Muscle of leg (tissue), 3 donors: ENCODE measurements at regions not wholly inside any gene's neighbourhood (a gene's known extent, or its start where the extent isn't known, plus 50 kb on each side); places are given as distances from the start of the nearest gene placed in this dataset.

Experiments
- DNase-seq: peaks from one replicate; pipeline ENCODE4 v3.0.0; 2013
- H3K27ac ChIP-seq: one replicate; pipeline ENCODE4 v1.5.1; 2013; ENCODE audit warnings: mild to moderate bottlenecking, low read length, control low read depth
- H3K27me3 ChIP-seq: one replicate; pipeline ENCODE4 v1.6.1; 2013; ENCODE audit warnings: low read length; ENCODE audit not compliant: control insufficient read depth, insufficient read depth
- H3K36me3 ChIP-seq: one replicate; pipeline ENCODE4 v1.6.1; 2013; ENCODE audit warnings: low read length; ENCODE audit not compliant: control insufficient read depth, insufficient read depth
- H3K4me1 ChIP-seq: one replicate; pipeline ENCODE4 v1.6.1; 2013; ENCODE audit warnings: low read length; ENCODE audit not compliant: control insufficient read depth, insufficient read depth
- H3K4me3 ChIP-seq: one replicate; pipeline ENCODE4 v1.5.1; 2013; ENCODE audit warnings: low read length, control low read depth
- H3K9me3 ChIP-seq: replicated peaks from 2 replicates; pipeline ENCODE4 v1.6.1; 2013; ENCODE audit warnings: low read depth, low read length; ENCODE audit not compliant: control insufficient read depth
- WGBS: methylation state at CpG from one replicate; pipeline ENCODE4 v1.1.5; 2013; ENCODE audit warnings: missing lambda C conversion rate; ENCODE audit not compliant: insufficient coverage; 5-methylcytosine and 5-hydroxymethylcytosine counted together

GRCh38 chr6:147826698-147827097 lies 318.2 kb downstream of the SAMD5 start:
- no peaks in the 10 kb centered on the region for H3K9me3 ChIP-seq
- no peaks in the 10 kb centered on the region for H3K27me3 ChIP-seq
- H3K4me1 ChIP-seq, result no peaks in the 10 kb centered on the region
- no peaks in the 10 kb centered on the region for H3K36me3 ChIP-seq
- DNase-seq, result no peak
- no peak overlapping the region for H3K27ac ChIP-seq
- WGBS, result no CpG with 5 or more reads among the region's 4 CpGs
- no peak overlapping the region for H3K4me3 ChIP-seq

GRCh38 chr6:147829418-147829817 lies 320.9 kb downstream of the SAMD5 start:
- no peak for DNase-seq
- Histone ChIP-seq H3K36me3 (no peaks in the 10 kb centered on the region), H3K9me3 (no peaks in the 10 kb centered on the region), H3K27ac (no peak overlapping the region), H3K4me3 (no peak overlapping the region), H3K4me1 (no peaks in the 10 kb centered on the region), H3K27me3 (no peaks in the 10 kb centered on the region)
- WGBS, result no CpG with 5 or more reads among the region's 1 CpG

DNA sequence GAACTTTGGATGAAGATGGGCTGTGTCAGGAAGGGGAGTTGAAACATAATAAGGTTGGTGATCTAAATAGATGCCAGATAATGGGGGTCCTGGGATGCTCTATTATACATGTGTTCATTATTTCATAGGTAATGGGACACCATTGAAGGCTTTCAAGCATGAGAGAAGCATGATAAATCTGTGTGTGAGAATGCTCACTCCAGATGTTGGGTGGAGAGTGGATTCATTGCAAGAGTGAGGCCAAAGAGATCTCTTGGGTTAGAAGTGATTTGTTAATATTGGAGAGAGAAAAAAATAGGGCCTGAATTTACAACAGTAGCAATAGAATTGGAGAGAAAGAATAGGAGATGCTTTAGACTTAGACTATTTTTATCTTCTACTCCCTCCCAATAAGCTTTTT lies 321.3 kb downstream of the SAMD5 start:
- H3K36me3 ChIP-seq, result no peaks in the 10 kb centered on the region
- no peak overlapping the region for H3K27ac ChIP-seq
- H3K4me3 ChIP-seq, result no peak overlapping the region
- H3K27me3 ChIP-seq, result no peaks in the 10 kb centered on the region
- DNase-seq, result peak; percentile 25
- H3K4me1 ChIP-seq, result no peaks in the 10 kb centered on the region
- no peaks in the 10 kb centered on the region for H3K9me3 ChIP-seq

- no peak overlapping the region for H3K27ac ChIP-seq
- no peak for DNase-seq
- no peaks in the 10 kb centered on the region for H3K36me3 ChIP-seq
- no CpG with 5 or more reads among the region's 2 CpGs for WGBS
- no peaks in the 10 kb centered on the region for H3K4me1 ChIP-seq
- H3K4me3 ChIP-seq, result no peak overlapping the region
- H3K27me3 ChIP-seq, result no peaks in the 10 kb centered on the region
- no peaks in the 10 kb centered on the region for H3K9me3 ChIP-seq
Observed at GRCh38 chr6:147831356-147831755, 322.9 kb downstream of the SAMD5 start.

DNA sequence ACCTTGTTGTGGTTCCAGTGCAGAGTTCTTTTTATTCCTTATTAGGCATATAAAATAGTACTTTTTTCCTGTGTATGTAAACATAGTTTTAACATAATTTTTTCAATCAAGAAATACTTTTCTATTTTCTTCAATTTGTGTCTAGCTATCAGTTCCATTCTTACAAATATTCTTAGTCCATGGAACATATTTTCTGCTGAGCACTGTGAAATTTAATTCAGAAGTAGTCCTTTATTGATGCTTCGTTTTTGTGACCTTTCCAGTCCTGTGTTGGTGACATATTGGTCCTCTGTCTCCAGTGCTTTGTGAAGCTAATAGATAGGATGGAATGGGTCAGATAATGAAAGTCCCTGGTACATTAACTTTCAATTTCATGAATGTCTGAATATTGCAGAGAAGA lies 325.1 kb downstream of the SAMD5 start:
- no peak overlapping the region for H3K4me3 ChIP-seq
- H3K27ac ChIP-seq, result no peak overlapping the region
- no peaks in the 10 kb centered on the region for H3K27me3 ChIP-seq
- H3K4me1 ChIP-seq, result no peaks in the 10 kb centered on the region
- no peaks in the 10 kb centered on the region for H3K36me3 ChIP-seq
- no CpG with 5 or more reads among the region's 1 CpG for WGBS
- no peak for DNase-seq
- no peaks in the 10 kb centered on the region for H3K9me3 ChIP-seq

DNA sequence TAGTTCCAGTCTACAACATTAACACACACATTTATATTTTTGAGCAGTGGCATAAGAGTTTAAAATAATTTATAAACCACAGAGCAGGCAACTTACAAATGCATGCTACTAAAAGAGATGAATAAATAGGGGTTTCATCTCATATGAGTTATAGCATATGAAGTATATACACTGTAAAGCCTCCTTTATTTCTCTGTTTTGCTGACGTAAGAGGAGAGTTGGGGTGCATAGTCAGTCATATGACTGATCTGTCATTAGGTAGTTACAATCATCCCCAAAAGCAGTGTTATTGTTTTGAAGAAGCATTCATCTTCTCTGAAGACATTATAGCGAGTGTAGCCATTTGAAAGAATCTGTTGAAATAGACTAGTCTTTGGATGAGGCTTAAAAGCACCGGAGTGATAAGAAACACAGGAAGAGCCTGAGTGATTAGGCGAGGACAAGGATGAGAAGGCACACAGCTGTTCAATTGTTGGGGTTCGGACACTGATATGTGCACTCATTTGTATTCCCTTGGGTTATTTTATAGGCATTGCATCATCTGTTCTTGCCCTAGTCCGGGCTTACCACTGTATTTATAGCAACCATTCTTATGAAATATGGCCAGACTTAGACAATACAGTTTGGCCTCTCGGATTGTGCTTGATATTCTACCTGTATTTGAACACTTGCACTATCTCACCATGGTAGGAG lies 325.7 kb downstream of the SAMD5 start:
- no peaks in the 10 kb centered on the region for H3K4me1 ChIP-seq
- H3K36me3 ChIP-seq, result no peaks in the 10 kb centered on the region
- no peak overlapping the region for H3K27ac ChIP-seq
- no peaks in the 10 kb centered on the region for H3K27me3 ChIP-seq
- no peak for DNase-seq
- H3K4me3 ChIP-seq, result no peak overlapping the region
- 67% methylated on average over 4 of the region's 7 CpGs for WGBS
- H3K9me3 ChIP-seq, result no peaks in the 10 kb centered on the region

DNA sequence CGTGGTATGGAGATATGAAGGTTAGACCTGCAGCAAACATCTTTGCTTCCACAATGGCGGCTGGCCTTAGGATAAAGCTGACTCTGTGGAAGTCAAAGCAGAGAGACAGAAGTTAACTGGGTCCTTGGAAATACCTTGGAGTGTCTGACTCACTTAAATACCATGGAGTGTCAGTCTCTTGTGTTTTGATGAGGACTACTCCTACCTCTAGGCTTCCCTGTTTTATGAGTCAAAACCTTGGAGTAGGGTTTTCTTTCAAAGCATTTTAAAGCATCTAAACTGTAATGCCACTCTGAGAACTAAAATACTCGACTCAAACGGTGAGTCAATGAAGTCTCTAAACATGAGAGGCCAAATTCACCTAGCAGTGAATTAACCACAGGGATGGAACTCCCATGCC lies 329.1 kb downstream of the SAMD5 start:
- no peaks in the 10 kb centered on the region for H3K4me1 ChIP-seq
- DNase-seq, result no peak
- H3K4me3 ChIP-seq, result no peak overlapping the region
- 80% methylated on average over 1 of the region's 4 CpGs for WGBS
- H3K27me3 ChIP-seq, result no peaks in the 10 kb centered on the region
- H3K36me3 ChIP-seq, result no peaks in the 10 kb centered on the region
- no peaks in the 10 kb centered on the region for H3K9me3 ChIP-seq
- H3K27ac ChIP-seq, result no peak overlapping the region

GRCh38 chr6:147839708-147840610 lies 331.5 kb downstream of the SAMD5 start:
- WGBS, result no CpG with 5 or more reads among the region's 2 CpGs
- DNase-seq, result peak; percentile 22
- Histone ChIP-seq H3K27ac (no peak overlapping the region), H3K9me3 (no peaks in the 10 kb centered on the region), H3K36me3 (no peaks in the 10 kb centered on the region), H3K4me3 (no peak overlapping the region), H3K4me1 (no peaks in the 10 kb centered on the region), H3K27me3 (no peaks in the 10 kb centered on the region)

DNA sequence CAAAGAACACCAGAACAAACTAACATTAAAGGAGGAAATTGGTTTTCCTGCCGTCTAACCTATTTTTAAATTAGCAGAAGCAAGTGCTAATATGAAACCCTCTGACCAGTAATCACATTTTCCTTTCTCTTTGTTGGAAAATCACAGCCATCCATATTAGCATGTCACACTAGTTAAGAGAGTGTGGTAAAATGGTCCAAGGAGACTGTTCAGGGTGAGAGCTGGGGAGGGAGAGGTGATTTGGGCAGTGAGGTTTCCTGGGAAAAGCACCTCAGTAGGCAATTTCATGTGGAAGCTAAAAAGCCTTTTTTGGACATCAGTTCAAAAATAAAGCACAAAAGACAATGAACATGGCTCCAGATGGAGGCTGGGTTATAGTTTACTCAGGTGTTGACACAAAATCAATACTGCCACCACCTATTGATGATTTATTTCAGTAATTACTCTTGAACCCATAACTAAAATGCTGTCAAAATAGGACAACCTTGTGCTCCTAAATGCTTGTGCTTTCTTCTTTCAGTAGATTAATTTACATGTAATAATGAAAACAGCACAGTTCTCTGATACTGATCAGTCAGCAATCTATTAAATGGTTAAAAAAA lies 333.2 kb downstream of the SAMD5 start:
- Histone ChIP-seq H3K4me1 (no peaks in the 10 kb centered on the region), H3K27me3 (no peaks in the 10 kb centered on the region), H3K4me3 (no peak overlapping the region), H3K36me3 (no peaks in the 10 kb centered on the region), H3K9me3 (no peaks in the 10 kb centered on the region), H3K27ac (no peak overlapping the region)
- no peak for DNase-seq
- WGBS, result no CpG with 5 or more reads among the region's 1 CpG
